HG02678 (cell line): ENCODE measurements at regions not wholly inside any gene's neighbourhood (a gene's known extent, or its start where the extent isn't known, plus 50 kb on each side); places are given as distances from the start of the nearest gene placed in this dataset.

Source experiments
- ATAC-seq: cut with Tn5 transposase; IDR thresholded peaks from one replicate; pipeline ENCODE4 v1.9.1; 2021; ENCODE audit warnings: mild to moderate bottlenecking, moderate library complexity; ENCODE audit not compliant: unreplicated experiment

DNA sequence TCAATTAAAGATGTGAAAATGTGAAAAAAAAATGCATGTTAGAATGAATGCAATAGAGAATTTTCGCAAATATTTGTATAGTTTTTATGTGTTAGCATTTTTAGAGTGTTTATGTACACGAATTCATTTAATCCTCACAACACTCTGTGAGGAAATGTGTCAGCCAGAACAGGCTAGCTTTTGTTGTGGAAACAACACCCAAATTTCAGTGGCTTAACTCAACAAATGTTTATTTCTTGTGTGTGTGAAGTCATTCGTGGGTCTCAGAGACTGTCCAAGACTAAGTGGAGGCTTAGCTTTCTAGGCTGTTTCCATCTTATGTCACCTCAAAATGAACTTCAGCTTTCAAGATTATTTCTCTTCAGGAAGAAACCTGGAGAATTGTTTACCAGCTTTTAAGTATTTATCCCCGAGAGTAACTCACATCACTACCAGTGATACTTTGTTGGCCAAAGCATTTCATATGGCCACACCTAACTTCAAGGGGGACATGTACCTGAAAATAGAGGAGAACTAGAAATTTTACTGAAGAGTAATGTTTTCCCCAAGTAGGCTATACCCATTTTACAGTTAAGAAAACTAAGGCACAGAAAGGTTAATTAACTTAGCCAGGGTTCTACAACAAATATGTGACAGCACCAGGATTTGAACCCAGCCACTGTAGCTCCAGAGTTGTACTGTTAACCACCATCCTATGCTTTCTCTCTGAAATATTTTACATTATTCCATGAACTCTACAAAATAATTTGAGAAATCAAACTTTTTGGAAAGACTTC lies 306.1 kb downstream of the QKI start:
- no peak for ATAC-seq

DNA sequence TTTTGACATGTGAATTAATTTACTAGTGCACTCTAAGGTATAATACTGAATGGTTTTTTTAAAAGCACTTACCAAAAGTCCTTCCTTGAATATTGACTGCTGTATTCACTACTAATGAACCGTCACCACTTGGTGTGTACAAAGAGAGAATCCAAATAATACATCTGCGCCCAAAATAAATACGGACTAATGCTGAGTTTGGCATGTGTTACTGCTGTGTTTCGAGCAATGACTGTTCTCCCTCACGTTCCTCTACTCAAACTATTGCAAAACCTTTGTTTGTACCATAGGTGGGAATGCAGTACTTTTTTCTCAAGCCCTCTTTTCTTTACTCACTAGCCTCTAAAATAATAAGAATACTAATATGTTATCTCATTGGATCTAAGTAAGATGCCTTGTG lies 305.5 kb downstream of the QKI start:
- no peak for ATAC-seq

DNA sequence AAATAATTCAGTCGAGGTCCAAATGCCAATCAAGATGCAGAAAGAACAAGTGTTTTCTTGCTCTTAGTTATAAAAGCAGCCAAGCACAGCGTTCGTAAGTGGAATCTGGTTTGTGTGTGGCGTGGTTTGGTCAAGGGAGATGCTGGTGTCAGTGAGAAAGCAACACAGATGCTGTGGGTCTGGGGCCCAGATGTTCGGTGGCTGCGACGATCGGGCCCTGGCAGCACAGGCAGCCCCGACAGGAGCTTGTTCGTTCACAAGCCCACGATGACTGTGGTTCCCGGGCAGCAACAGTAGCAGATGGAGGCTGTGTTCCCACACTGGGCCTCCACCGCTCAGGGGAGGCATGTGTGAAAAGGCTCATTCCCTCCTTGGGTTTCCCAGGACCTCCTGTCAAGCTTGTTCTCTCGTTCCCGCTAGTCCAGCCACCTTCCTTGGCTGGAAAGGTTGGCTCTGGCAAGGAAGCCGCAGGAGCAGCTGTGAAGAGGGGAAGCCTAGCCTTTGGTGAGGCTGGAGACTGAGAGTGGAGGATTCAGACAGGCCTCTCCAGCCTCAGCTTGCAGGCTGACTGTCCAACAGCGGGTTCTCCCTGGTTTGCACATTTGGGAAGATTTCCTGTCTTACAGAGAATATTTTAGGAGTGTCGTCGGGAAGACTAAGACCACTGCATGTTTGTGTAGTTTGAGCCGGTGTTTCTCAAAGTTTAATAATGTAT lies 304.7 kb downstream of the QKI start:
- ATAC-seq, result no peak

DNA sequence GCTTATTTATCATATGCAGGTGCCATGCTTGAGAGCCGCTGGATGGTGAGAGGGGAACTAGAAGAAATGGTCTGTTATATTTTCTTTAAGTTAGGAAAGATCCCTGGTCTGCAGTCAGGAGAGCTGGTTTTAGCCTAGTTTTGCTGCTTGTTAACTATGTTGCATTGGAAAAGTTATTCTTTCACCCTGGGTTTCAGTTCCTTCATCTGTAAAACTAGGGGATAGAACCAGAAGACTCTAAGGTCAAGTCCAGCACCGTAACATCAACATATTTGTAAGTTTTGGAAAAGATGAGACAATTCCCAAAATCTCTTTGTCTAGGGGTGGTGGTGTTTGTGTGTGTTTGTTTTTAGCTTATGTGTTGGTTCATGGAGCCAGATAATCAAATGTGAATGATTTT lies 304.0 kb downstream of the QKI start:
- no peak for ATAC-seq

DNA sequence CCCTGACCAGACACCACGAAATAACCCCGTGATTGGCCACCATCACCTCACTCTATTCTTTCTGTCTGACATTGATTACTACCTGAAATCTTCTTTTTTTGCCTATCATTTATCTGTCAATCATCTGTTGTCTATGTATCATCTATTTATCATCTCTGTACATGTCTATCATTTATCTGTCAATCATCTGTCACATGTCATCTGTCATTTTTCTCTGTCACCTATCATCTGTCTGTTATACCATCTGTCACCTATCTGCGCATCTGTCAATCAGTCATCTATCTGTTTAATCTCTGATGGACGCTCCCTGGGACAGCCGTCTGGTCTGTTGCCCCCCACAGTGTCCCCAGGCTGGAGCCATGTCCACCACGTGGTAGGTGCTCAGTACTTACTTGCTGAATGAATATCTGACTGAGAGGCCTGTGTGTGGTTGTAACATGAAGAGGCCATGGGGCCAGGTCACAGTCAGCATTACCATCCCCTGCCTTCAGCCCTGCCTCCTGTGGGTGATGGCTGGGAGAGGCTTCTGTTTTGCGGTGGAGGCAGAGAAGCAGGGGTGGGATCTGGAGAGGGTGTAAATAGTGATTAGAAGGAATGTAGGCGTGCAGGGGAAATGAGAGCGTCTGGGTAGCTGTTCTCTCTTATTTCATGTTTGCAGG lies 302.7 kb downstream of the QKI start:
- no peak for ATAC-seq

DNA sequence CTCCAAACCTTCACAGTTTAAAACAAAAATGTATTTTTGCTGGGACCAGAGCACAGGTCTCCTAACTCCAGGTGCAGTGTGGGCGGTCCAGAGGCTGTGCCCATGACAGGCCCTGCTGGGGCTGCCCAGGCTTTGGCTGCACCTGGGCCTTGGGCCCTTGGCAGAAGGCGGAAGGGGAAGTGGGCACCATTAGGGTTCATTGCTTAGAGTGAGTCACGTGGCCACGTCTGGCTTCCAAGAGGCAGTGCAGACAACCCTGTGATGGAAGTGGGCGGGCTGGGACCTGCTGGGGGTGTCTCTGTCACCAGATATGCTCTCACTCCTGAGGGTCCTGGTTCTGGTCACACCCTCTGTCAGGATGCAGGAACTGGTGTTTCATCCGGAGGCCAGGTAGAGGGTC lies 302.2 kb downstream of the QKI start:
- ATAC-seq, result peak; percentile 32

DNA sequence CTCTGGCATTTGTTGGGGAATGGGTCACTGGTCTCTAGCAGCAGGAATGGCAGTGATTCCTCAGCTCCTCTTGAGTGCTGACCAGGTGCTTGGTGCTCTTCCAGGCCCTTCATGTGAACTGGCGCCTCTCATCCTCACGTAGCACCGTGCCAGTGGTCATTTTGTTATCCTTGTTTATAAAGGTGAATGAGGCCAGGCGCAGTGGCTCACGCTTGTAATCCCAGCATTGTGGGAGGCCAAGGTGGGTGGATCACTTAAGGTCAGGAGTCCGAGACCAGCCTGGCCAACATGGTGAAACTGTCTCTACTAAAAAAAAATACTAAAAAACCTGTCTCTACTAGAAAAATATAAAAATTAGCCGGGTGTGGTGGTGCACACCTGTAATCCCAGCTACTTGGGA lies 301.3 kb downstream of the QKI start:
- ATAC-seq, result no peak

DNA sequence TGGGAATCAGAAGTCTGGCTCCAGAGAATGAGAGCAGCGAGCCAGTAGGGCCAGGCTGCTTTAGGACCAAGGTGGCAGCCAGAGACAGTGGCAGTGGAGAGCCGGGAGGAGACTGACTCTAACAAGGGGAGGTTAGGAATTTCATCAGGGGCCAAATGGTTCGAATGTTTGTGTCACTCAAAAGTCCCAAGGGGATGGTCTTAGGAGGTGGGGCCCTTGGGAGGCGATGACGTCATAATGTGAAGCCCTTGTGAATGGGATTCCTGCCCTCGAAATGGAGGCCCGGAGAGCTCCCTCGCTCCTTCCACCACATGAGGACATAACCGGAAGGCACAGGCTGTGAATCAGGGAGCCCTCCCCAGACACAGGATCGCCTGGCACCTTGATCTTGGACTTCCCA lies 299.7 kb downstream of the QKI start:
- ATAC-seq, result no peak

DNA sequence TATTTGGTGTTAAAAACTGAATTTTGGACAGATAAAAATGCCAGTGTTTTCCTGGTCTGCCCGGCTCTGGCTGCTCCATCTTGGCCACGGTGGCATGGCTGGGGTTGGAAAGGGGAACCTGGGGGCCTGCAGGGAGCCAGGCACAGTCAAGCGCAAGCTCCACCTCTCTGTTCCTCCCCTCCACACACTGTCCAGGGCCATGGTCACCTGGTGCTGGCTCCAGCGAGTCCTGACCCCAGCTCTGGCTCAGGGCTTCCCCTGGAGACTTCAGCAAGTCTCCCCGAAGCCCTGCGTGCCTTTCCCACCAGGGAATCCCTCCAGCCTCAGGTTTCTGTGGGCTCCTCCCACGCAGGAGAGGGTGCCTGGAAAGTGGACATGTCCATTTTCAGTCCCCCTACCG lies 298.5 kb downstream of the QKI start:
- no peak for ATAC-seq

DNA sequence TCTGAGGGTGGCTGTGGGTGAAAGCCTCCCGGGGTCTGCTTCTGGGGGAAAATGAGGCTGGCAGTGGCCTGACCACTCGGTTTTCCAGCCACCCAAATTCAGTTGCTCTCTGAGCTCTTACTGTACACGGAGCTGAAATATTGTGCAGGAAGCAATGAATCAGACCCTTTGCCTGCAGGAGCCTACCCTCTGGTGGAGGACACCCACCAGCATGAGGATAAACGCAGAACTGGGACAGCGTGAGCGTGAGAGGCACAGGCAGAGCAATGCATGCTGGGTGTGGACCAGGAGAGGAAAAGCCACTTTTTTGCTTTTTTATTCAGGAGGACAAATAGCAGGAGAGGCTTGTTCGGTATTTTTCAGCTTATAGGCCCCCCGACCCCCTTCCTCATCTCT lies 298.0 kb downstream of the QKI start:
- no peak for ATAC-seq

DNA sequence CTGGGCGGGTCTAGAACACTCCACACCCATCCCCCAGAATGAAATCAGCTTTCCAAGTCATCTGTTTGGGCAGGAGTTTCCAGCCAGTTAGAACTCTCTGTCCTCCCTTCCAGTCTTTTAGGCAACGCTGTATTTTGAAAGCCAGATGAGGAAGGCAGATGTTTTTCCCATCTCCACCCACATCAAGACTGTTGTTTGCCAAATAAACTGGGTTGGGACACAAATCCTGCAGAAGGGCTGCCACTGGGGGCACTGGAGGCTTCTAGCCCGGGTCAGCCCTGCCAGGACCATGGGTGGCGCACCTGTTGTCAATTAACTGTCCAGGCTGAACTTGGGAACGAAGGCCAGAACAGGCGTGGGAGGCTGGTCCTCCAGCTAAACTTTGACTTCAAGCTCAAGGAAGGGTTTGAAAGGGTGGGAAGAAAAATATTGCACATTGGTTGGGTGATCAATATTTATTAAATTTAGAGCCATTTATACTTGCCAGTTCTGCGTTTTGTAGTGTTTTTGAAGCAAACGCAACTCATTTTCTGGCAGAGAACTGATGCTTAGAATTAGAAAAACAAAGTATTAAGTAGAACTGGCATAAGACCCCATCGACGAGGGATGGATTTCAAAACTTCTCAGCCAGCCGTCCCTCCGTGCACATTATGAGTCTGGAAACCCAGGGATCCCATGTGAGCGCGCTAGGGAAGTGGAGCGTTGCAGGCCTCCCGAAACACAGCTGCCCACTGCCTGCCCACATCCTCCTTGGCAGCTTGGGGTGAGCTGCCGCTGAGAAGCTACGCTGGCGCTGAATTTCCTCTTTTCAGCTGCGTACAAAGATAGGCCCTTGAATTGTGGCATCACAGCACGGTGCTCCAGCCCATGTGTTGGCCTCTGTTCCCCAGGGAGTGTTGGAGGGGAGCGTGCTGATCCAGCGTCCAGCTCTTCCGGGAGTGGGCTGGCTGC lies 297.4 kb downstream of the QKI start:
- ATAC-seq, result peak; percentile 39

DNA sequence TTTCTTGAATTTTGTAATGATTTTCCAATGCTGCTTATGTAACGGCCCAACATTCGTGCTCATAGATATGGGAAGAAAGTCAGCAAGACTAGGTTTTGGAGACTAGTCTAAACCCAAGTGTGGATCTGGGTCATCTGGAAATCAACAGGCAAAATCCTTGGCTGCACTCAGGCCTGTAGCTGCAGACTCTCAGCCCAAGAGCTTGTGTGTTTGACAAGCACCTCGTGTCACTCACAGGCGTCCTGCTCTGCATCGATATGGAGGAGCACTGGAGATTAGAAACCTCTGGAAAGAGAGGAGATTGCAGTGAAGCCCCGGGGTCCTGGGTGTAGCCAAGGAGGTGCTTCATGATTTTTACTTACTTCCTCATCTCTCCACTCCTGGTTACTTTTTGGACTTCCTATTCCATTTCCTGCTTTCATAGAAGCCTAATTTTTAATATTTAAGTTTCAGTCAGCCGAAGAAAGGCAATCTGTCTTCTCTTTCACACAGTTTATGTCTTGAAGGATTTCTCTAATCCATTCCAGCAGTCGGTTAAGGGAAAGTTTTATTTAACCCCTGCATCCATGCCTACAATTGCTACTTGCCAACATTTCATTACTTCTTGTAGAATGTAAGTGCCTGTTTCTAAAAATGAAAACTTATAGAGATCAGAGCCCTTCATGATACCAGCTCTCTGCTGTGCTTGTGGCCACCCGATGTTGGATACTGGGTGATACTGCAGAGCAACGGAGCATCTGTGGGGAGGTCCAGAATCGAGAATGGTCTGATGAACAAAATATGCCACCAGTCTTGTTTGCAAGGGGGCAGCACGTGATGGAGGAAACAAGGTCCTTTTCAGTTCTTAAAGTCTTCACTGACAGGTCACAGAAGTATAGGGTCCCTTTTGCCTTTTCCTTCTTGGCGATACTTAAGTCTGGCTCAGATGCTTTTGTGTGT lies 296.3 kb downstream of the QKI start:
- ATAC-seq, result no peak

DNA sequence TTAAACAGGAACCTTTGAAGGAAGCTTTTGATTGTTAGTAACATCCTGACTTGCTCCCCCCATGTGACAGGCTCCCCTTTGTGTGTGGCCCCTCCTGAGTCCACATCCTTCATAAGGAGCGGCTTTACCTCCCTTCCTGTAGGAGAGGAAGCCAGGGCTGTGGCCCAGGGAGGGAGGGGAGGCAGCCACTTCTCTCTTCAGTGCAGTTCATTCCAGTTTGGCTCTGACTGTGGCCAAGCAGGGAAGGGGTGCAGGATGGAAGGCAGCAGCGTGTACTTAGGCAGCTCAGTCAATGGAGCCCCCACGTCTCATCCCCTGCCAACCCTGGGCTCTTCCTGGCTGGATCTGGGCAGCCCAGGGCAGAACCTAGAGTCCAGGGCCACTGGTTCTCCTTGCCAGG lies 295.2 kb downstream of the QKI start:
- no peak for ATAC-seq

DNA sequence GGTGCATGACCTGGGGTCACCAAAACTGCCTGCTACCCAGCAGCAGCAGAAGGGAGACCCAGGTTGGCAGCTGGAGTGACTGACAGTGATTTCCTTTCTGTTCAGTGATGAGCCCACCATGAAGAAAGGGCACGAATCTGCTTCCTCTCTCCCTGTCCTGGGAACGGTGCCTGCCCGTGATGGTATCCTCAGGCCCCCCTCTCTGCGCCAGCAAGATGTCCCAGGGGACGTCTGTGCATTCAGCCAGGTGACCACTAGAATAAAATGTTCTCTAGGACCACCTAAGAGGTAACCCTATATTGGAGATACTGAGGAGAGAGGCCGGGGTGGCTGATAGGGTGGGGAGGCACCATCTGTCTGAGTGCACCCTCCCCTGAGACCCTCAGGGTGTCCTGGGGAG lies 294.7 kb downstream of the QKI start:
- ATAC-seq, result no peak

DNA sequence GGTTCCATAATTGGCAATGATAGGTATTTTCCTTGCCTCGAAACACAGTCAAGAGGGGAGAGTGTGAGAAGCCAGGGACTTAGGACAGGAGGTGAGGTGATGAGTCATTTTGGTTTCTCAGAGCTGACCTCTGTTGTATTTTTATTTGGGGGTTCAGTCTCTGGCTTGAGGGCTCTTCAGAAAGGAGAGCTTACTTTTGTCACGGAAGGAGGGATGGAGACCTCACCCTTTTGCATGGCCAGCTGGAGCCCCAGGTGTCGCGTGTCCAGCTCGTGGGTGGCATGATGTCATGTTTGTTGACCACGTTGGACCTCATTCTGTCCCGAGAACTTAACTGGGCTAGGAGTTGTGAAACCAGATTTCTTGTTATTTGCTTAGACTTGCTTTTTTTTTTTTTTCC lies 293.9 kb downstream of the QKI start:
- peak; percentile 52 for ATAC-seq

DNA sequence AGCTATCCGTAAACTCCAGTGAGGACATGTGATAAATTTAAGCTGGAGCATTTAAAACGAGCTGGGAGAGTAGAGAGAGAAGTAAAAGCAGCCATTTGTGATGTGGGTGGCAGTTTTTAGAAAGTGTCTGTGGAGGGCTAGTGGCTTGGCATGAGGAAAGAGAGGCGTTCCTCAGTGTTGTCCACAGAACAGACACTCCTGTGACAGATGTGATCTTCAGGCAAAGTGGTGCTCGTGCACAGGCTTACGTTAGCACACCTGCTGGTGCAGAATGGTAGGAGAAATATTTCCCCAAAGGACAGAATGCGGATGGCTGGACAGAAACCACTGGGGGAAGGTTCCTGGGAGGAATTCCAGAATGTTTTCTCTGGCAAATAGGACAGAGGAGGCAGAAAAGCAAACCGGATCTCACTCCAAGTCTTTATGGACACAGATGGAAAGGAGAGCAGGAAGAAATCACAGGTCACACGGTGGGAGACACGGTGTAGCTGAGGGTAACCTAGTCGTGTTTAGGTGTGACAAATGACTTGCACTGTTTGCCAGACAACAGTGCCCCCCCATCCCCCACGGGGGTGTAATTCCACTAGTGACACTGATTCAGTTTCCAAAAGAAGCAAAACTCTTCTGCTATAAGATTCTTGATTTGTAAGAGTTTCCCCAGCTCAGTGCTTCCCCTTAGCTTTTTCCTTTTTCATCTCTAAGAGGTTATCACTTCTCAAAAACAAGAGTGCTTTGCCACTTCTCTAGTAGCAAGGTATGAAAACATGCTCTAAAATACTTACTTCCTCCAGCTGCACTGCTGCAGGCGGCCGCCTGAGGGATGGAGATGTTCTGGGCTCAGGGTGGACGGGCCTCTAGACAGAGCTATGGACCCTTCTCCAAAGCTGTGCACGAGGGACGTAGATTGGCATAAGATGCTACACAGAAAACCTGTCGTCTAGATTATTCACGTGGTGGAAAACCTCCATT lies 293.2 kb downstream of the QKI start:
- peak; percentile 56 for ATAC-seq

DNA sequence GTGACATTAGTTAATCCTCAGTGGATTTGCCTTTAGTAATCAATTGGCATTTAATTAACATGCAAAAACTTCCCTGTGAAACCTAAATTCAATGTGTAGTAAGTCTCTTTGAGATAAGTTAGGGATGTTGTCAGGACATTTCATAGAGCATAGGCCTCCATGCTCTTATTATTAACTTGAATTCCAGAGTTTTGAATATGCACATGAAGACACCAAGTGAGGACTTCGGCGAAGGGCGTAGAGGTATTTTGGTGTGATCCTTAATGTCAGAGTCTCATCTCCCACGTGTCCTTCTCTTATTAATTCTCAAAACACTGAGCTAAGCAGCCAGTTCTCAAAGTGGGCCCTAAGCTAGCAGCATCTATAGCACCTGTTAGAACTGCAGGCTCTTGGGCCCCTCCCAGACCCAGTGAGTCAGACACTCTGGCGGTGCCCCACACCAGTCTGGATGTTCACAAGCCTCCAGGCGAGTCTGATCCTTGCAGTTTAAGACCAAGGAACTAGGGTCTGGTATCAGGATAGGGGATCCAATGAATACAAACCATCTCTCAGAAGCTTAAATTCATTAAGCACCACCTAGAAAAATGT lies 292.1 kb downstream of the QKI start:
- ATAC-seq, result no peak

DNA sequence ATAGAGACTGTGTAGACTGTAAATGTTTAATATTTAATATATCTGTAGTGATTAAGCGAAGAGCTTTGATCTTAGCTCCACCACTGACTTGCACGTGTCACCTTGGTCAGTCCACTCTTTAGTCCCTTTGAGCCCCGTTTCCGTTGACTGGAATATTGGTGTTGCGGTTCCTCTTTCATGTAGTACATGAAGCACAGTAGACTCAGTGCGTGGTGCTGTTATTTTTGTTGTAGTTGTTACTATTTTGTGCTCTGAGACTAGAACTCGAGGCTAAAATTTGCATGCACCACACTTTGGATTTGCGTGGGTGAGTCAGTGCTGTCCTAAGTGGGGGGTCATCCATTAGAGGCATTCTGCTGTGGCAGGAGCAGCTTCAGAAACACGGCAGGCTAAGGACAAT lies 291.4 kb downstream of the QKI start:
- ATAC-seq, result peak; percentile 44
